IPS-20b (cell line): ENCODE measurements at regions not wholly inside any gene's neighbourhood (a gene's known extent, or its start where the extent isn't known, plus 50 kb on each side); places are given as distances from the start of the nearest gene placed in this dataset.

Experiments used
- H3K27ac ChIP-seq: one replicate; pipeline ENCODE4 v1.5.1; 2013; ENCODE audit warnings: low read length
- H3K27me3 ChIP-seq: 2 replicates; pipeline ENCODE4 v1.6.1; 2013; ENCODE audit warnings: mild to moderate bottlenecking, low read length, inconsistent platforms; ENCODE audit not compliant: insufficient read depth
- H3K36me3 ChIP-seq: 2 replicates; pipeline ENCODE4 v1.6.1; 2013; ENCODE audit warnings: low read depth, mild to moderate bottlenecking, inconsistent platforms, low read length, moderate library complexity; ENCODE audit not compliant: insufficient read depth
- H3K4me1 ChIP-seq: 2 replicates; pipeline ENCODE4 v1.6.1; 2013; ENCODE audit warnings: mild to moderate bottlenecking, control low read depth, inconsistent platforms, low read length, moderate library complexity; ENCODE audit not compliant: insufficient read depth
- H3K4me3 ChIP-seq: 2 replicates; pipeline ENCODE4 v1.5.1; 2013; ENCODE audit warnings: mild to moderate bottlenecking, low read length, inconsistent platforms
- H3K9ac ChIP-seq: 2 replicates; pipeline ENCODE4 v1.6.1; 2013; ENCODE audit warnings: low read depth, mild to moderate bottlenecking, inconsistent platforms, low read length, moderate library complexity
- H3K9me3 ChIP-seq: 2 replicates; pipeline ENCODE4 v1.6.1; 2013; ENCODE audit warnings: mild to moderate bottlenecking, low read depth, low read length, inconsistent platforms; ENCODE audit not compliant: insufficient read depth

DNA sequence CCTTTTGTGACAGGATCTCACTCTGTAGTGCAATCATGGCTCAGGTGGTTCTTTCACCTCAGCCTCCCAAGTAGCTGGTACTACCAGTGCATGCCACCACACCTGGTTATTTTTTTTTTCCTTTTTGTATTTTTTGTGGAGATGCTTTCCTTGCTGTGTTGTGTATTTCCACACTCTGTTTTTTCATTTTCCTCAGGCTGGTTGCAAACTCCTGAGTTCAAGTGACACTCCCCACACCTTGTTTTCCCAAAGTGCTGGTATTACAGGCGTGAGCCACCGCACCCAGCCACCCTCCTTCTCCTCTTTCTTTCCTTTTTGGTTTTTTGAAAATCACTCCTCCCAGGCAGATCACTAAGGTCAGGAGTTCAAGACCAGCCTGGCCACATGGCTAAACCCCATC, 65.0 kb downstream of the MYCN start:
- Histone ChIP-seq H3K27ac (no peak overlapping the region), H3K9me3 (no peaks in the 10 kb centered on the region), H3K4me3 (no peak overlapping the region), H3K9ac (no peak overlapping the region), H3K36me3 (no peaks in the 10 kb centered on the region), H3K27me3 (no peaks in the 10 kb centered on the region), H3K4me1 (no peaks in the 10 kb centered on the region)

DNA sequence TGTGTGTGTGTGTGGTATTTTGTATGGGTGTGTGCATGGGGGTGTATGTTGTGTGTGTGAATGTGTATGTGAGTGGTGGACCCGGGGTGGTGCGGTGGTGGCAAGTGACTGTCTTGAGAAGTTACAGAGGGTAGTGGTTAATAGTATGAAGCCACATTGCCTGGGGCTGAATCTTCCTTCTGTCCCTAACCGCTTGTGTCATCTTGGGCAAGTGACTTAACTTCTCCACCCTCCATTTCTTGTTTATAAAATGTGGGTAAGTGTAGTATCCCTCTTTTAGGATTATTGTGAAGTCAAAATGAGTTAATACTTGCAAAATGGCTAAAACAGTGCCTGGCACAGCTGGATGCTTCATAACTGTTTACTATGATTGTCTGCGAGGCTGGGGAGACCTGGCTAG, 63.5 kb downstream of the MYCN start:
- Histone ChIP-seq H3K36me3 (no peaks in the 10 kb centered on the region), H3K9me3 (no peaks in the 10 kb centered on the region), H3K9ac (no peak overlapping the region), H3K27me3 (no peaks in the 10 kb centered on the region), H3K27ac (no peak overlapping the region), H3K4me3 (no peak overlapping the region), H3K4me1 (no peaks in the 10 kb centered on the region)

DNA sequence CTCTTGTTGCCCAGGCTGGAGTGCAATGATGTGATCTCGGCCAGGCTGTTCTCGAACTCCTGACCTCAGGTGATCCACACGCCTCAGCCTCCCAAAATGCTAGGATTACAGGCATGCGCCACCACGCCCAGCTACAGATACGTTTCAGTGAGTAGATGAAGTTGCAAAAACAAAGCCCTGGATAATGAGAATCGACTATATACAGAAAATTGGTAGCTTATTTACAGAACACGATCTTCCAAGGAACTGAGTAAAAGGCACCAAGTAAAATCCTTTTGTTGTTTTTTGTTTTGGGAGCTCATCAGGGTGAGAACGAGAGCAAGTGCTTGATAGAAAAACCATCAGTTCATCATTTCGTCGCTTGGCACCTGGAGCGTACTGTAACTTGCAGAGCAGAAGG, 62.8 kb downstream of the MYCN start:
- no peak overlapping the region for H3K4me3 ChIP-seq
- H3K27ac ChIP-seq = no peak overlapping the region
- no peaks in the 10 kb centered on the region for H3K4me1 ChIP-seq
- H3K9ac ChIP-seq = no peak overlapping the region
- no peaks in the 10 kb centered on the region for H3K9me3 ChIP-seq
- H3K27me3 ChIP-seq = no peaks in the 10 kb centered on the region
- no peaks in the 10 kb centered on the region for H3K36me3 ChIP-seq

DNA sequence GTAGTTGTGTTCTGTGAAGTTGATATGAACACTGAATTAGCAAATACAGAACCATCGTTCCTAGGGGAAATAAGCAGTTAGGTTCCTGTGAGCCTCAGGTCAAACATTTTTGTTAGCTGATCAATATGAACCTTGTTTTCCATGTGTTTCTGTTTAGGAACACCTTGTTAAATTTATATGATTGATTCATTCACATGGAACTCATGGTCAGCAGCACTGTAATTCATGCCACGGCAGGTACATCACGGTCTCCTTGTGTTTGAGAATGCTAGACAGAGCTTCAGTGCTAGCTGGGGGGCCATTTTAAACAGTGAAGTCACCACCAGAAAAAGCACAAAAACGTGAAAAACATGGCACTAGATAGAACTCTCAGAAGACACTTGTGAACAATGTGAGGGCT, 62.2 kb downstream of the MYCN start:
- H3K4me1 ChIP-seq = no peaks in the 10 kb centered on the region
- H3K4me3 ChIP-seq = no peak overlapping the region
- no peak overlapping the region for H3K27ac ChIP-seq
- no peak overlapping the region for H3K9ac ChIP-seq
- no peaks in the 10 kb centered on the region for H3K9me3 ChIP-seq
- H3K36me3 ChIP-seq = no peaks in the 10 kb centered on the region
- H3K27me3 ChIP-seq = no peaks in the 10 kb centered on the region

DNA sequence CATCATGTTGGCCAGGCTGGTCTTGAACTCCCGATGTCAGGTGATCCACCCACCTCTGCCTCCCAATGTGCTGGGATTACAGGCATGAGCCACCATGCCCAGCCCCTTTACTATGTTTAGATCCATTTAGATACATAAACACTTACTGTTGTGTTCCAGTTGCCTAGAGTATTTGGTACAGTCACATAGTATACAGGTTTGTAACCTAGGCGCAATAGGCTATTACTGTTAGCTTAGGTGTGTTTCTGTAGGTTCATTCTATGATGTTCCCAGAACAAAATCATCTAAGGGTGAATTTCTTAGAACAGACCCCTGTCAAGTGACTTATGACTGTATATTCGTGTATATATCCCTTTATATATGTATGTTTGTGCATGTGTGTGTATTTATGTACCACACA, 61.8 kb downstream of the MYCN start:
- H3K9ac ChIP-seq = no peak overlapping the region
- no peak overlapping the region for H3K4me3 ChIP-seq
- no peak overlapping the region for H3K27ac ChIP-seq
- no peaks in the 10 kb centered on the region for H3K36me3 ChIP-seq
- no peaks in the 10 kb centered on the region for H3K4me1 ChIP-seq
- H3K27me3 ChIP-seq = no peaks in the 10 kb centered on the region
- no peaks in the 10 kb centered on the region for H3K9me3 ChIP-seq

DNA sequence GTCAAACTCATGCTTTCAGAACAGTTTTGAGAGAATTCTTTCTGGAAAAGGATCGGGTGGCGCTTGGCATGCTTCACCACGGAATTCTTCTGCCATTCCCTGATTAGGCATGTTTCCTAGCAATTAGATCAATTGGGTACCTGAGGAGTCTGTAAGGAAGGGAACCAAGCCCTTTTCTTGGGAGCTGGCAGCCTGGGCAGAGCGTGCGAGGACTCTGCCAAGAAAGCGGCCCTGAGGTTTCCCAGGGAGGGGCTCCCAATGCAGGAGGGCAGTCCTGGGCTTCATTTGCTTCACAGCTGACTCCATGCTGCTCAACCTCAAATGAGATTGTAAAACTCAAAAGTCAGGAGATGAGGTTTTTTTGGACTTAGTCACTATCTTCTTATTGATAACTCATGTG, 60.3 kb downstream of the MYCN start:
- Histone ChIP-seq H3K27ac (no peak overlapping the region), H3K27me3 (no peaks in the 10 kb centered on the region)

DNA sequence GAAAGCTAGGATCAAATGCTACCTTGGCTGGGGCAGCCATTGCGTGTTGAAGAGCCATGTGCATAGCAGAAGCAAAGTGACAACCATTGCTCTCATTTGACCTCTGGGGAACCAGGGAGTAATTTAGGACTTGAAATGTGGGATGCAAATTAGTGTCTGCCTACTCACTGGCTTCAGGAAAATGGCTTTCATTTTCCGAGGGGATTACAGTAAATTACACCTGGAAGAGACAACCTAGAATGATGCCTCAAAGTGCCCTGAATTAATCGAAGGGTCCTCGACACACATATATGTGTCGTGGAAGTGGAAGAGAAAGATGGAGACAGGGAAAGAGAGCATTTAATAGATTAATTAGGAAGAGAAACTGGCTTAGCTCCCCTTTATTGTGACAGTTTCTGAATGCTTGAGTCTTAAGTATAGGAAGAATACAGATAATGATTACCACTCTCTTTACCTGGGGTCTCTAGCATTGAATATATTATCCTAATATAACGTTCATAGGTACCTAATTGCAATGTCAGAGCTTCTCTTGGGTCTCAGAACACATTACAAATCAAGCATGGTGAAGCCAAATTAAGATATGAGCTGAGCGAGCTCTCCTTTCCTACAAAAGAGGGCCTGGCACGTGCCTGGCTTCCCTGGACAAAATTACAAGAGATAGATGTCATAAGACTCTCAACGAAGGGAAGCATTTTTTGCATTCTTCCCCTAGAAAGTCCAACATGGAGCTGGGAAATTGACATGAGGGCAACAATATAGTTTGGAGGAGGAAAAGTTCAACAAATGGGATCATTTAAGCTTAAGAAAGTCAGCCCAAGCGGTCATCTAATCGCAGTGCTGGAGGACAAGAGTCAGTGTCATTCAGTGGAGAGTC, 59.5 kb downstream of the MYCN start:
- Histone ChIP-seq H3K27ac (no peak overlapping the region), H3K27me3 (no peaks in the 10 kb centered on the region)

More for the DNA sequence above, 60.3 kb downstream of the MYCN start:
- Histone ChIP-seq H3K36me3 (no peaks in the 10 kb centered on the region), H3K9me3 (no peaks in the 10 kb centered on the region), H3K9ac (no peak overlapping the region), H3K4me3 (no peak overlapping the region), H3K4me1 (no peaks in the 10 kb centered on the region)

DNA sequence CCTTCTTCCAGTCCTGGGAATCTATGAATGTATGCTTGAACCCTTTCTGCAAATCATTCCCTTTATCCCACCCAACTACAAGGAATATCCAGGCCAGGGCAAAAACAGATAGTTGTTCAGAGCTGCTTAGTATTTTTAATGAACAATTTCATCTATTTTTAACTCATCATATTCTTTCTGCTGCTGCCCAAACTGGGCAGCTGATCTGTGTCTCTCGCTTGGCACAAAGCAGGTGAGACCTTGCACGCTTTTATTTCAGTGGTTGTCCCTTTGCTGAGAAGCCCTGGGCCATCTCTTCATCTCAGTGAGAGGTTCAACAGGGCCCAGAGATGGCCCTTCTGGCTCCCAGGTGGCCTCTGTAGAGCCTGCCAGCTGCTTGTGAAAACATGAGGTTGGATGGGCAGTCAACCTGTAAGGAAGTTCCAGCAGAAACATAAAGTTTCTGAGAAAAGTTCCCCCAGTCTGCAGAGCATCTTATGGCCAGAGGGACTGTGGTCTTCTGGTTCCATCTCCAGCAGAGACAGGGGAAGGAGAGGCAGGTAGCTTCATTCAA, 57.5 kb downstream of the MYCN start:
- H3K27me3 ChIP-seq = no peaks in the 10 kb centered on the region
- no peaks in the 10 kb centered on the region for H3K36me3 ChIP-seq
- H3K4me3 ChIP-seq = no peak overlapping the region
- no peaks in the 10 kb centered on the region for H3K4me1 ChIP-seq
- H3K9ac ChIP-seq = no peak overlapping the region
- H3K27ac ChIP-seq = no peak overlapping the region
- H3K9me3 ChIP-seq = no peaks in the 10 kb centered on the region

More for the DNA sequence above, 59.5 kb downstream of the MYCN start:
- H3K4me1 ChIP-seq = no peaks in the 10 kb centered on the region
- H3K4me3 ChIP-seq = no peak overlapping the region
- H3K36me3 ChIP-seq = no peaks in the 10 kb centered on the region
- H3K9ac ChIP-seq = no peak overlapping the region
- H3K9me3 ChIP-seq = no peaks in the 10 kb centered on the region

DNA sequence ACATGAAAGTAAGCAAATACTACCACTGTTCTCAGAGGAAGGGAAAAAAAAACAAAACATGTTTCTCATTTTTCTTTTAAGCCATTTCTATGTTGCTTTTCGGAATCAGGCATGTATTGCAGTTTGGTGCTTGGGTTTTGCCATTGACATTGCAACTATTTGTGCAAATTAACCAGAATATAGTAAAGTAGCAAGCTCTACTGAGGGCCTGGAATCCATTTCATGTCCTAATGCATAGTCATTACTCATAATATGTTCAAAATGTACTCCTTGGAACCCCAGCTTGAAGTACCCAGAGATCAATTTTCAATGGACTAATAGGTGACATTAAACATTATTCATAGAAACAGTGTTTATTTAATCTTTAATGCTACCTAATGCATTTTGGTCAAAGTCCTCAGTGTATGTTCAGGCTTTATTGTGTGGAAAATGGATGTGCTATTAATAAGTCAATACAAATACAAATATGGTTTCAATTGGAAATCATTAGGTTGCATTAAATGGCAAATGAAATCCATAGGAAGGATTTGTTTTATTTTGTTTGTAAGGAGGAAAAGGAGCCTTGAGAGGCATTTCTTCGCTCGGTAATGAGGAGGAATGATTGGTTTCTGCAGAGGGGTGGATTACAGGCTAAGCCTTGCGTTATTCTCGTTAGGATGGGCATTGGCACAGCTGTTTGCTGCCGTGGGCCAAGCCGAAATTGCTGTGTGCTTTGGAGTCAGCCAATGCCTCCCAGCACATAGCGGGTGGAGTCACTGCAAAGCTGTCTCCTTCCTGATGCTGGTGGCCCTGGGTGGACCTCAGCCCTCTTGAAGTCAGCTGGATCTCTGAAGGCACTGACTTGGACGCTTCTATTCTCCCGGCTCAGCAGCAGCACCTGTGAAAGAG, 56.4 kb downstream of the MYCN start:
- H3K9me3 ChIP-seq = no peaks in the 10 kb centered on the region
- no peak overlapping the region for H3K9ac ChIP-seq
- H3K27me3 ChIP-seq = no peaks in the 10 kb centered on the region
- H3K36me3 ChIP-seq = no peaks in the 10 kb centered on the region
- no peak overlapping the region for H3K27ac ChIP-seq
- peaks cover 2% of the 10 kb centered on the region; the same call in 1 of the 2 replicates for H3K4me1 ChIP-seq
- no peak overlapping the region for H3K4me3 ChIP-seq
